Lower lobe of right lung (tissue), 2 donors: ENCODE measurements at regions not wholly inside any gene's neighbourhood (a gene's known extent, or its start where the extent isn't known, plus 50 kb on each side); places are given as distances from the start of the nearest gene placed in this dataset.

Source experiments
- ATAC-seq, 2 donors: fragments of 200-7000 bp; cut with Tn5 transposase; one replicate each; pipeline ENCODE4 v1.9.1; 2020 to 2022; ENCODE audit warnings: mild to moderate bottlenecking in 2 of 2, moderate library complexity in 2 of 2
- DNase-seq: peaks from one replicate; pipeline ENCODE4 v3.0.0-alpha.2; 2020
- H3K27ac ChIP-seq: fragments of 200-600 bp; one replicate; pipeline ENCODE4 v1.8.0; 2022
- H3K27me3 ChIP-seq: fragments of 200-600 bp; one replicate; pipeline ENCODE4 v1.8.0; 2022; ENCODE audit warnings: low read depth
- H3K36me3 ChIP-seq: fragments of 200-600 bp; one replicate; pipeline ENCODE4 v1.8.0; 2022; ENCODE audit warnings: mild to moderate bottlenecking
- H3K4me1 ChIP-seq: fragments of 200-600 bp; one replicate; pipeline ENCODE4 v1.8.0; 2022
- H3K4me3 ChIP-seq: fragments of 200-600 bp; one replicate; pipeline ENCODE4 v1.8.0; 2022; ENCODE audit warnings: mild to moderate bottlenecking
- H3K9me3 ChIP-seq: fragments of 200-600 bp; one replicate; pipeline ENCODE4 v1.8.0; 2022
- CTCF ChIP-seq: fragments of 200-600 bp; IDR thresholded peaks from one replicate; pipeline ENCODE4 v1.8.0; 2022; ENCODE audit warnings: antibody characterized with exemption, mild to moderate bottlenecking
- intact Hi-C: fragments of 100-400 bp; cut with DNase I; formaldehyde crosslinking; loops from one replicate; pipeline ENCODE4 v1.11.0; 2022
- donor health status: DM: no; HTN: yes; CAD: no; lungs with severe emphysema.

- ATAC-seq (no peak), DNase-seq (no peak)
- intact Hi-C loops = no loop called here
- H3K27ac ChIP-seq = no peak overlapping the region
- H3K4me1 ChIP-seq = no peaks in the 10 kb centered on the region
- TF ChIP-seq CTCF = no peak
- H3K9me3 ChIP-seq = no peaks in the 10 kb centered on the region
- no peaks in the 10 kb centered on the region for H3K27me3 ChIP-seq
- H3K4me3 ChIP-seq = no peak overlapping the region
- no peaks in the 10 kb centered on the region for H3K36me3 ChIP-seq
Observed at GRCh38 chr16:5349670-5350517, 252.3 kb upstream of the EEF2KMT start.

- no peaks in the 10 kb centered on the region for H3K4me1 ChIP-seq
- ATAC-seq (no peak), DNase-seq (no peak)
- intact Hi-C loops = no loop called here
- H3K27me3 ChIP-seq = no peaks in the 10 kb centered on the region
- no peak for TF ChIP-seq CTCF
- H3K9me3 ChIP-seq = no peaks in the 10 kb centered on the region
- H3K27ac ChIP-seq = no peak overlapping the region
- H3K4me3 ChIP-seq = no peak overlapping the region
- H3K36me3 ChIP-seq = no peaks in the 10 kb centered on the region
Observed at GRCh38 chr16:5349101-5349500, 251.5 kb upstream of the EEF2KMT start.

- Histone ChIP-seq H3K4me3 (no peak overlapping the region), H3K9me3 (no peaks in the 10 kb centered on the region), H3K4me1 (no peaks in the 10 kb centered on the region), H3K27ac (no peak overlapping the region), H3K27me3 (no peaks in the 10 kb centered on the region), H3K36me3 (no peaks in the 10 kb centered on the region)
- DNase-seq (no peak), ATAC-seq (no peak)
- intact Hi-C loops = no loop called here
- TF ChIP-seq CTCF = no peak
Observed at GRCh38 chr16:5347561-5347960, 250.0 kb upstream of the EEF2KMT start.

- no peaks in the 10 kb centered on the region for H3K9me3 ChIP-seq
- H3K4me1 ChIP-seq = no peaks in the 10 kb centered on the region
- no peak for ATAC-seq
- no peaks in the 10 kb centered on the region for H3K36me3 ChIP-seq
- no peak for DNase-seq
- no peak overlapping the region for H3K27ac ChIP-seq
- intact Hi-C loops = no loop called here
- no peak overlapping the region for H3K4me3 ChIP-seq
- no peak for TF ChIP-seq CTCF
- no peaks in the 10 kb centered on the region for H3K27me3 ChIP-seq
Observed at GRCh38 chr16:5336941-5337340, 239.3 kb upstream of the EEF2KMT start.

GRCh38 chr16:5333991-5334390, 236.4 kb upstream of the EEF2KMT start:
- no peaks in the 10 kb centered on the region for H3K9me3 ChIP-seq
- no peaks in the 10 kb centered on the region for H3K4me1 ChIP-seq
- no peak overlapping the region for H3K4me3 ChIP-seq
- no peak for TF ChIP-seq CTCF
- H3K27me3 ChIP-seq = no peaks in the 10 kb centered on the region
- no peak overlapping the region for H3K27ac ChIP-seq
- no peak for ATAC-seq
- DNase-seq = no peak
- intact Hi-C loops = no loop called here
- no peaks in the 10 kb centered on the region for H3K36me3 ChIP-seq
